ENCODE measurements at regions not wholly inside any gene's neighbourhood (a gene's known extent, or its start where the extent isn't known, plus 50 kb on each side); places are given as distances from the start of the nearest gene placed in this dataset.
A peak's percentile ranks its signal among the peaks of the same experiment; 100 is the strongest.

GRCh38 chr5:152277936-152278335 is 127.1 kb downstream of the NMUR2 start:
- intact Hi-C loops (cut with DNase I): no loop called here
- H3K9me3 ChIP-seq: no peaks in the 10 kb centered on the region
- 63 to 78% methylated on average over 2 of the region's 2 CpGs for WGBS, 2 donors
- no peaks in the 10 kb centered on the region for H3K36me3 ChIP-seq
- no peaks in the 10 kb centered on the region for H3K27me3 ChIP-seq
- H3K27ac ChIP-seq: no peak overlapping the region
- TF ChIP-seq CTCF (IDR thresholded peaks at IDR 0.05) (no peak), POLR2A (IDR thresholded peaks at IDR 0.05) (no peak)
- H3K4me3 ChIP-seq: no peak overlapping the region
- no peak for DNase-seq
- H3K4me1 ChIP-seq: no peaks in the 10 kb centered on the region

- Histone ChIP-seq H3K4me1 (no peaks in the 10 kb centered on the region), H3K9me3 (no peaks in the 10 kb centered on the region), H3K27me3 (no peaks in the 10 kb centered on the region), H3K27ac (no peak overlapping the region), H3K36me3 (no peaks in the 10 kb centered on the region), H3K4me3 (no peak overlapping the region)
- TF ChIP-seq POLR2A (IDR thresholded peaks at IDR 0.05): no peak
- no peak for TF ChIP-seq CTCF (IDR thresholded peaks at IDR 0.05)
- no peak for DNase-seq
- 7 to 15% methylated on average over 2 of the region's 2 CpGs for WGBS, 2 donors
- intact Hi-C loops (cut with DNase I): no loop called here
Measured at GRCh38 chr5:152274224-152274623, 130.9 kb downstream of the NMUR2 start.

GRCh38 chr5:152271420-152271819 is 133.7 kb downstream of the NMUR2 start:
- no peak for DNase-seq
- WGBS, 2 donors: 33 to 48% methylated on average over 5 of the region's 5 CpGs
- H3K27me3 ChIP-seq: no peaks in the 10 kb centered on the region

GRCh38 chr5:152270096-152270495 is 135.0 kb downstream of the NMUR2 start:
- Histone ChIP-seq H3K27me3 (no peaks in the 10 kb centered on the region), H3K4me3 (no peak overlapping the region), H3K9me3 (no peaks in the 10 kb centered on the region), H3K27ac (no peak overlapping the region), H3K36me3 (no peaks in the 10 kb centered on the region), H3K4me1 (no peaks in the 10 kb centered on the region)
- DNase-seq: no peak
- intact Hi-C loops (cut with DNase I): no loop called here
- TF ChIP-seq CTCF (IDR thresholded peaks at IDR 0.05) (no peak), POLR2A (IDR thresholded peaks at IDR 0.05) (no peak)
- 6 to 58% methylated on average over 2 of the region's 2 CpGs for WGBS, 2 donors

More at GRCh38 chr5:152271420-152271819, 133.7 kb downstream of the NMUR2 start:
- Histone ChIP-seq H3K4me3 (no peak overlapping the region), H3K27ac (no peak overlapping the region), H3K36me3 (no peaks in the 10 kb centered on the region), H3K4me1 (no peaks in the 10 kb centered on the region), H3K9me3 (no peaks in the 10 kb centered on the region)
- TF ChIP-seq POLR2A (IDR thresholded peaks at IDR 0.05) (no peak), CTCF (IDR thresholded peaks at IDR 0.05) (peak in 2 of 6 experiments; percentile 19 to 29)
- intact Hi-C loops (cut with DNase I): no loop called here

GRCh38 chr5:152269533-152269932 is 135.5 kb downstream of the NMUR2 start:
- intact Hi-C loops (cut with DNase I): no loop called here
- no peaks in the 10 kb centered on the region for H3K9me3 ChIP-seq
- no peak overlapping the region for H3K4me3 ChIP-seq
- TF ChIP-seq POLR2A (IDR thresholded peaks at IDR 0.05) (no peak), CTCF (IDR thresholded peaks at IDR 0.05) (no peak)
- 47 to 57% methylated on average over 1 of the region's 1 CpG for WGBS, 2 donors
- DNase-seq: no peak
- H3K27me3 ChIP-seq: no peaks in the 10 kb centered on the region
- H3K27ac ChIP-seq: no peak overlapping the region
- H3K36me3 ChIP-seq: no peaks in the 10 kb centered on the region
- H3K4me1 ChIP-seq: no peaks in the 10 kb centered on the region

Data from esophagus squamous epithelium (tissue), 5 donors.